Anterior cingulate cortex (tissue), 58 donors: ENCODE measurements at regions not wholly inside any gene's neighbourhood (a gene's known extent, or its start where the extent isn't known, plus 50 kb on each side); places are given as distances from the start of the nearest gene placed in this dataset.
"Not testable (repeated sequence)": the region's sequence is repeated elsewhere in the genome, so short reads cannot be mapped to it uniquely, and the experiment has no call there.

ENCODE experiments used
- DNase-seq, 58 donors: peaks; one replicate each; lab custom pipeline; 2025; lab: John Stamatoyannopoulos, UW

- DNase-seq = no peak
These were observed 458.3 kb upstream of the TENM3 start for GRCh38 chr4:181784881-181785280.

- no peak for DNase-seq
These were observed 450.6 kb upstream of the TENM3 start for GRCh38 chr4:181792641-181793040.

- DNase-seq = no peak
These were observed 450.1 kb upstream of the TENM3 start for GRCh38 chr4:181793096-181793495.

- DNase-seq = no peak
These were observed 446.7 kb upstream of the TENM3 start for GRCh38 chr4:181796502-181796901.

GRCh38 chr4:181798536-181798935 lies 444.7 kb upstream of the TENM3 start:
- DNase-seq = no peak

GRCh38 chr4:181799561-181800069 lies 443.6 kb upstream of the TENM3 start:
- no peak for DNase-seq

GRCh38 chr4:181802207-181802606 lies 441.0 kb upstream of the TENM3 start:
- DNase-seq = no peak

- no peak for DNase-seq
These were observed 435.4 kb upstream of the TENM3 start for GRCh38 chr4:181807771-181808170.

GRCh38 chr4:181810711-181811110 lies 432.5 kb upstream of the TENM3 start:
- DNase-seq = peak in 19 of 58 donors; percentile 1 to 42 (median 6)

GRCh38 chr4:181811550-181811949 lies 431.7 kb upstream of the TENM3 start:
- not testable (repeated sequence) for DNase-seq

- DNase-seq = no peak
These were observed 423.3 kb upstream of the TENM3 start for GRCh38 chr4:181819946-181820345.

- DNase-seq = no peak
These were observed 422.6 kb upstream of the TENM3 start for GRCh38 chr4:181820553-181820952.

GRCh38 chr4:181821039-181822004 lies 421.9 kb upstream of the TENM3 start:
- no peak for DNase-seq

- DNase-seq = no peak
These were observed 421.2 kb upstream of the TENM3 start for GRCh38 chr4:181822005-181822375.

GRCh38 chr4:181823183-181823582 lies 420.0 kb upstream of the TENM3 start:
- DNase-seq = no peak

GRCh38 chr4:181823645-181824044 lies 419.6 kb upstream of the TENM3 start:
- DNase-seq = no peak

- DNase-seq = no peak
These were observed 417.6 kb upstream of the TENM3 start for GRCh38 chr4:181825564-181825963.

GRCh38 chr4:181827246-181827645 lies 416.0 kb upstream of the TENM3 start:
- DNase-seq = no peak

GRCh38 chr4:181830404-181831035 lies 412.7 kb upstream of the TENM3 start:
- DNase-seq = no peak

- DNase-seq = no peak
These were observed 409.1 kb upstream of the TENM3 start for GRCh38 chr4:181834071-181834470.

- DNase-seq = no peak
These were observed 407.9 kb upstream of the TENM3 start for GRCh38 chr4:181835348-181835747.

- DNase-seq = no peak
These were observed 404.9 kb upstream of the TENM3 start for GRCh38 chr4:181838253-181838652.
